GM19455 (cell line): ENCODE measurements at regions not wholly inside any gene's neighbourhood (a gene's known extent, or its start where the extent isn't known, plus 50 kb on each side); places are given as distances from the start of the nearest gene placed in this dataset.

ENCODE experiments used
- ATAC-seq: cut with Tn5 transposase; IDR thresholded peaks from one replicate; pipeline ENCODE4 v1.9.1; 2021; ENCODE audit not compliant: unreplicated experiment

DNA sequence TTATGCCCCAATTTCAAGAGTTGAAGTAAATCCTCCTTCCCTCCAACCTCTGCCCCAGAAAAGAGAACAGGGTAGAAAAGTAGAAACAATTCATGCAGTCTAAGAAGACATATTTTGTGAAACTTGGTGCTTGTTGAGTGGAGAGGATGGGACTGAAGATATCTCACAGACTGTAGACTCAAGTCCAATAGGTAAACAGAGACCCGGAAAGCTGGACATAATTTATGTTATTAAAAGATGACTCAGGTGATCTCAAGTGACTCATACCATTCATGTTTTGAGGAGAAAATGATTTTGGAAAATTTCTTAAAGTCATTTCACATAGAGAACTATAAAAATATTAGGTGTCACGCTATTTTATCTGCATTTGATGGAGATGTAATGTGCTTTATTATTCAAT, 203.1 kb upstream of the SOX9 start:
- ATAC-seq, result no peak

DNA sequence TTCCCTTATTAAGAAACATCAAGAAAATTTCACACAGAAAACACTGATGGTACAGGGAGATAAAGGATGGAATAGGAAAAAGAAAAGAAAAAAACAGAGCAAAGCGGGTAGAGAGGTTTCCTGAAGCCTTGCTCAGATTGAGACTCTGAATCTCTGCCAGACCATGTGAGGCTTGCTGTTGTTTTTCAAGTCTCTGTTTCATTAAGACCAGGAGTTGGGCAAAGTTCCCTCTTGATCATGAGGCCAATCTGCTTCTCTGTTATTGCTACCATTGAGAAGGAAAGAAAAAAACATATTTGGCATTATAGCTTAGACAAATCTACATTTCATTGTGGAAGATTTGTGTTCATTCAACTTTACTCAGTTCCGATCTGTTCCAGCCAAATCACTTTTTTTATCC, 201.6 kb upstream of the SOX9 start:
- no peak for ATAC-seq

DNA sequence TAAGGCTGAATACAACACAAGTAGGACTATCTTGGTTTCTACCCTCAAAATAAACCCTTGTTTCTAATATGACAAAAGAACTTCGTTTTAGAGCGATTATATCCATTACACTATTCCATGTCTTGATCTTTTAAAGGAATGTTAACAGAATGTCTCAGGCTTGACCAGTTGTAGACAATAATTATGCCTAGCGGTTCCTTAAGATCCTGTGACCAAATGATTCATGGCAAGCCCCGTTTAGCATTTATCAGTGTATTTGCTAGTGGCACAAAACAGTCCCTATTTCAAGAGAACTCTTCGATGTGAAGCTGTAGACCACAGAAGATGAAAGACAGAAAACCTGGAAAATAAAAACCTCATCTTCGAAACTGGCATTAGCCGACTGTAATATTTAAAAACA, 200.9 kb upstream of the SOX9 start:
- ATAC-seq, result no peak

DNA sequence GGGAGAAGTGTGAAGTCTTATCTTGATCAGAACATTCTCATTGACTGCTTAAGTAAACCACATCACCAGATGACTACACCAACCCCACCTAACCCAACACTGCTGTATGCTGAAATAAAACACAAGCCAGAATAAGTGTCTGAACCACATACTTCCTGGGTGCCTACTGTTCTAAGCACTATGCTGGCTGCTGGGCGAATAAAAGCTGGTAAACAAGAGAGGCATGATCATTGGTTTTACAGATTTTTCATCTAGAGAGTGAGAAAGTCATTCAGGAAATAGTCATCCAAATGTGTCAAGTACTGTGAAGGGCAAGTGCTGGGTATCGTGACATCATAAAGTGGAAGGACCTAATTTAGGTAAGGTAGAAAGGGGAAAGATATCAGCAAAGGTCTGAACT, 199.0 kb upstream of the SOX9 start:
- ATAC-seq, result no peak

DNA sequence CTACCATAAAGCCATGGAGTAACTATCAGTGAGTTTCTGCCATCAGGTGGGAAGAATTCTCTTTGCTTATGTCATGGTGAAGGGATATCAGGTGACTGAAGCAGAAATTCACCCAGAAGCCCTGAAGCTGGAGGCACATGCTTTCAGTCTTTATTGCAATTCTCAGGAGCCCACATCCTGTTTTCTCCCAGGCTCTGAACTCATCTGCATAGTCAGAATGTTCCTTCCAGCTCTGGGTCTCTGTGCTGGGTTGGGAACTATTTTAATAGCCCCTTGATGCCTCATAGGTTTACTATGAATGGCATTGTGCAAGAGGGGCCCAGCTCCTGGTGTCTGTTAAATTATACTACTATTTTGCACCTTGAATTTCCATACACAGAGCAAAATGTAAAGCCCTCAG, 198.4 kb upstream of the SOX9 start:
- ATAC-seq, result no peak

DNA sequence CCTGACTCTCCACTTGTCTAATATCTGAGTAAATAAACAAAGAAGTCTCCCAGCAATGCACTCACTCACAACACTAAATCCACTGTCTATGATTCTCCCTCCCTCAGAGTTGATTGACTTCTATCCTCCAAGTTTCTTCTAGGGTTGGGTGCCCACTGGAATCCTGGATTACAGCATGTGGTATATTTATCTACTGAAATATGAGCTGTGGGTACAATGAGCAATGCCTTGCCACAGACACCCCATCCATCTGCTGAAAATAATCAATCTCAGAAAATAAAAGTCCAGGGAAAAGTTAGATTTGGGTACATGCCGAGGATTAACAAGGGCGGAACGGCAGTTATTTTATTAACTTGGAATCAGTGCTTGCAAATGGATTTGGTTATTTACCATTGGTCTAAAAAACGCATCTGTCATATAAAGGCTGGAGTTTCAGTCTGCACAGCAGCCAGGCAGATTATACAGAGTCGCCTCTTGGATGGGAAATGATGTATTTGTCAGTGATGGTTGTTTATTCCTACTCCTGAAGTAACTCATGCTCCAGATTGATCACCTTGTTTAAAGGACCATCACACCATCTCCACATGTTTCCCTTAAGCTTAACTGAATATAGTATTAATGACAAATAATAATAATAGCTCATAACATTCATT, 193.9 kb upstream of the SOX9 start:
- ATAC-seq, result no peak

DNA sequence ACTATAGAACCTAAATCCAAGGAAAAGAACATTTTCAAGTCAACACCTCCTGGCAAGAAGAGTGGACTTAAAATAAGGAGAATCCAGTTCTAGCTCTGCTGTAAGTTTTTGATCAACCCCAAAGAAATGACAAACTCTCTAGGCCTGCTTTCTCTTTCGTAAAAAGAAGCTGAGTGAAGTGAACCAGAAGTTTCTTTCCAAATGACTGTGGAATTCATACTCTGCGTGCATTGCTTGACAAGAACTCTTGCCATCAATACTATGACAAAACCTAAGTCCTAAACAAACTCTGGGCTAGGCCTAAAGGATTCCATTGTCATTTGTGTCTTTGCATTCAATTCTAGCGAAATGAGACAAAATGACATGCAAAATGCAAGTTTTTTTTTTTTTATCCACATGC, 187.5 kb upstream of the SOX9 start:
- no peak for ATAC-seq

DNA sequence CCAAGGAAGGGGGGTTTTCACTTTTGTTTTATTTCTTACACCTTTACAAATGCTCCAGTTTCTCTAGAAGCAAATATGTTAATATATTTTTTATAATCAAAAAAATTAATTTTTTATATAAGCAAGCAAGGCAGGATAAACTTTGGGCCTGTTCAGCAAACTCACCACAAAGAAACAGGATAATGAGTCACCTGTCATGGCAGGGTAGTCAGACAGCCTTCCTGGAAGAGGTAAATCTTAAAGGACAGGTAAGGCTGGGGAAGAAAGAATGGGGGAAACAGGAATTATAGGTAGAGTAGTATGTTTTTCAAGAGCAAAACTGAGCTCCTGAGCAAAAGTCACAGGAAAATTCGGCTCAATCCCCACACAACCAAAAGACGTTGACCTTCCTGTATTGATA, 186.3 kb upstream of the SOX9 start:
- ATAC-seq, result no peak

DNA sequence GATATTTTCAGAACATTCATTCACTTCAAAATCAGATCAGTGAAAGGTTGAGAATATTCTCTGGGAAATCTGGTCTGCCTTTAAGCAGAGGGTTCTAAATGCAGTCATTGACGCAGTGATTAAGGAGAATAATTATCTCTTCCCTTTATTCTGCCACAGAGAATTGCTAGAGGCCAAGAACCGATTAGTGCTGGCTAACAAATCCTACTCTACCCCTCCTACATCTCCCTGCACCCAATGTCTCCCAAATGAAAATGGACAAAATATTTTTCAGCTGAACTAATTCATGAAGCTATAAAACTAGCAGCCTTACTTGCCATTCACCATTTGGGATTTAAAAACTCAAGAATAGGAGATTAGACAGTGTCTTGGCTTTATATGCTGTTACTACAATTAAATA, 185.5 kb upstream of the SOX9 start:
- ATAC-seq, result no peak

DNA sequence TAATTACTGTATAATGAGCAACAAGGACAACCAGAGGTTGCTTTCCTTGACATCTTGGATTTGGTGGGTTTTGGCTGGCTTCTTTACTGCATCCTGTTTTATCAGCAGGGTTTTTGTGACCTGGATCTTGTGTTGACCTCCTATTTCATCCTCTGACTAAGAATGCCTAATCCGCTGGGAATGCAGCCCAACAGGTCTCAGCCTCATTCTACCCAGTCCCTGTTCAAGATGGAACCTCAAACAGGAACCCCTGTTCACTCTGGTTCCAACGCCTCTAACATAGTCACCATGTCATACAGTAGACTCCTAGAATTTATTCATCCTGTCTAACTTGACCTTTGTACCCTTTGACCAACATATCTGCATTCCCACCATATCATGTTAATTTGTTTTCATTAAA, 183.8 kb upstream of the SOX9 start:
- no peak for ATAC-seq

DNA sequence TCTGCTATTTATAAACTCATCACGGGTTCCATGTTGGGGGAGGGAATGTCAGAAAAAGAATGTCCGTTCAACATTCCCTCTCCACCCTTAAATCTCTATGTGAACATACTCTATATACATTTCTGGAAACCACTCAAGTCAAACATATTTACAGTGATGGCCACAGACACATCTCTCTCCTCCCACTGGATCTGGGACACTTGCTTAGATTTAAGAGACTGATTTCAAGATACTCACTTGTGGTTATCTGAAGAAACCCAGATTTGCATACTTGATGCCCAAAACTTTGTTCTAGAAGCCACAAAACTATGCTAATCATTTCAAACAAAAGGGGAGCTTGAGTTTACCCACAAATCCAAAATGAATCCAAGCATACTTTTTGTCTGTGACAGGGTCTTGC, 182.9 kb upstream of the SOX9 start:
- no peak for ATAC-seq

DNA sequence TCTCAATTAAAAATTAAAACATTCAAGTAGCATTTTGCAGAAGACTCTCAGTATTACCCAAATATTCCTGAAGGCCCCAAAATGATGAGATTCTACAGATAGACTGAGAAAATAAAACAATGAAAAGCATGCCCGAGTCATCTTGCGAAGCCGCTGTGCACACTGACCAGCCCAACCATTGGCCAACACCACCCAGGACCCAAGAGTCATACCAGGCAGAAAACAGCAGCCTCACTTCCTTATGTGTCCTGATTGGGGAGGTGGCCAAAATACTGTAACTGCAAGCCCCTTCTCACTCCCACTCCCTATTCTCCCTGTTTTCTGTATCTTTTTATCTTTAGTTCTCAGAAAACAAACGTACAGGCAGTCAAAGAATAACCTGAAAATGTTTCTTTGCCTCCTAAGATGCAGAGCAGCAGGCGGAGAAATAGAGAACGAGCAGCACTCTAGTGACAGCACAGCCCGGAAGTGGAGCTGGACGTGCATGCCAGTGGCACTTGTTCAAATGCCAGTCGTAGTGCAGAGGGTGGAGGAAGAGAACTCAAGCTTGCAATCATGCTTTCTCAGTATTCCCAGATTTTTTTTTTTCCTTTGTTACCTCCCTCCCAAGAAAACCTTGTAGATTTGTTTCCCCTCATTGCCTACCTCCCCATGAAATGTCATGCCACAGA, 182.3 kb upstream of the SOX9 start:
- no peak for ATAC-seq

DNA sequence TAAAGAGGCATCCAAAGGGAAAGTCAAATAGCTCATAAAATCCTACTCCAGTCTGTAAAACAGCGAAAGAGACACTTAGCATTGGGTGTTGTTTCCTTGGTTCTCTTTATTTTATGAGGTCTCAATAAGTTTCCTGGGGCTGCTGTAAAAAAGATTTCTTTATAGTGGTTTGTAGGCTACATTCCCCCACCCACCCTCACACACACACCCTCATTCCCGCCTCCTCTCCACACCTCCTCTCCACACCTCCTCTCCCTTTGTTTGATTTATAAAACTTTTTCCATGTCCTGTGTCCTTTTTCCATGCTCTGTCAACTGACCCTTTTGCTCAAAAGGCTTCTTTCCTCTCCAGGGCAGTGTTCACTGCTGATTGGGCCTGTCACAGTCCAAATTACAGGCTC, 178.9 kb upstream of the SOX9 start:
- no peak for ATAC-seq

DNA sequence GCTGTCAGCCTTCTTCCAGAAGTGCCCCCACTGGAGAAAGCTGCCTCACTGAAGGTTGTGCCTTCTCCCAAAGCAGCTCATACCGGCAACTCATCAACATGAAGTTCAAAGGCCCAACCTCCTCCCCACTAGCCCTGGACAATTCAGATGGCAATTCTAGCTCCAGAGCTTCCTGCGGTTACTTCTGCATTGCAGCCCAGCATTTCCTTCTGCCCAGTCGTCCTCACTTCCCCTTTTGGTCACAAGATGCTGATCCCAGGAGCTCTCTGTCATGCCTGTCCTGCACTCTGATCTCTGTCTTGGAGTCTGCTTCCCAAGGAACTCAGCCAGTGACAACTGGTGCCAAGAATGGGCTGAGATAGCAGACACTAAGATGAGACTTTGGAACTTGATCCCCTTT, 178.2 kb upstream of the SOX9 start:
- no peak for ATAC-seq

DNA sequence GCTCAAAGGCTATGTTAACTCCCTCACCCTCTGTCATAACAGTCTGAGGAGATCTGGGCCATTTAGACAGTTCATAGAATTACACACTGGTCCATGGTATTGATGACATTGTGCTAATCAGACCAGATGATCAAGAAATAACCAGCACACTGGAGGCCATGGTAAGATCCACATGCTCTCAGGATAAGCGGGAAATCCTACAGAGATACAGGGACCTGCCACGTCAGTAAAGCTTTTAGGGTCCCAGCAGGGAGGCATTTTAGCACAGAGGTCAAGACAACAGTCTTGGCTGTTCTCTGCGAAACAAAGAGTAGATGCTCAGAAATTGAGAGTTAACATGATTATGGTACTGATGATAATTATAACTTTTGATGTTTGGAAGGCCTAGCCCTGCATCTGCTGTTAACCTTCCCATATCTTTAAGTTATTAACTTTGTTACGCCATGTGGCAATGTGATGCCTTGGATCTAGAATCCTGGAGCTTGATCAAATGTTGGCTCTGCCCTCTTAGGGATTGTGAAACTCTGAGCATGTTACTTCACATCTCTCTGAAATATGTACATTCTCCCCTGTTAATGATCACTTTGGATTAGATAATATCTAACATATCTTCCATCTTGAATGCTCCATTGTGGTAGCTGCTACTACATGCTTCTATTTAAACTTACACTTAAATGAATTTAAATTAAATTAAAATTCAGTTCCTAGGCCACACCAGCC, 172.0 kb upstream of the SOX9 start:
- ATAC-seq, result no peak

DNA sequence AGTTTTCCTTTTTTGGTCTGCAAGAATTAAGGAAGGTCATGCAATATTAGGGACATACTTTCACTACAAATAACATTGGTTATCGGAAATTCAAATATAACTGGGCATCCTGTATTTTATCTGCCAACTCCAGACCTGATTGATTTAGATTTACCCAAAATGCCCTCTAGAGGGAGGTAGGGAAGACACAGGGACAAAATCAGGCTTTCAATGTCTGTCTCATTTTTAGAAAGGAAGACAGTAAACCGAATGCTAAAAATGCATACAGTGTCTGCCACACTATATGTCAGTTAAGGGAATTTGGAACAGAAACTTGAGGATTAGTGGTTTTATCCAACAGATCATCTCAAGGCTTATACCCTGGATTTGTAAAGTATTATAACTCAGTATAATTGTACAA, 161.7 kb upstream of the SOX9 start:
- ATAC-seq, result no peak

DNA sequence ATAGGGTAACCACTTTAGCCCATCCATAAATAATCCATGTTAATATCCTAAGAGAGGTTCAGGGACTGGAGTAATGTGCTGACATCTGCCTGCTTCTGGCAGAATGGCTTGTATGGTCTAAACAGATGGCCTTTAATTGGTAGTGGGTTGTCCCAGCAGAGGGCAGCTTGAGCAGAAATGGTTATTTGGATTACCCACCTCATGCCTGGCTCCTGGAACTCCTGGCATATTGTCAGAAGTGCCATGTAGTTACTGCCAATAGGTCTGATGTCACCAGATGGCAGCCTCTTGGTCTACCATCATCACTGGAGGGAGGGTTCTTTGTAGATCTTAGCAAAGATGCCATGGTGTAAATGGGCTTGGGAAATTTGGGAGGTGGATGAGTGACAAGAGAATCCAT, 157.5 kb upstream of the SOX9 start:
- no peak for ATAC-seq

DNA sequence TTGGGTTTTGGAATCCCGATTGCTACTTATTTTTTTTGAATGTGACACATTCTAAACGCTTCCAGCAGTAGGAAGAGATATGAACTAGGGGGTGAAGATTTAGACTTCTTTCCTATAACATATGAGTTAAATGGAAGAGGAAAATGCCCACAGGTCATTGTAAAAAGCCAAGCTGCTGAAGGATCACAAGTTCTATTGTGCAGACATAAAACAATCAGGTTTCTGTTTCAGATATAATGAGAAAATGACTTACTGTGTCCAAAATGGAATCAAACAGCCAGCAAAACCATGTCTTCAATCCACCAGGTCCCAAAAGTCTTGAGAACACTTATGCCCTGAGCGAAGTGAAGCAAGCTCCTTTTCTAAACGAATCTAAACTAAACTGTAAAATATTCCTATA, 157.0 kb upstream of the SOX9 start:
- no peak for ATAC-seq

DNA sequence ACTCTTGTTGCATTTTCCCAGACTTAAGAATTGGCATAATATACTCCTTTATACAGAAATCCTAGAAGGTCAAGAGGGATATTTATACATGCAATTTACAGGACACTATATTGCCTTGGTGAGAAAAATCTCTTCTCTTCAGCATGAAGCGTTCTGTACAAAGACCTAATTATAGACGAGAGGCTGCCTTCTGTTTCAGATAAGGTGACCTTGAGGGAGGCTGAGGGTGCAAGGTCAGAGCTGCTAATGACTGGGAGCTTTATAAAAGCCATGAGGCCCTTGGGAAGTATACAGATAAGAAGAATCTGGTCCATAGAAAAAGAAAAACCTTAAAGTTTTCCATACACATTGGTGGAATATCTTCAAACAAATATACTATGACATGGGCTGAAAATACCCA, 156.3 kb upstream of the SOX9 start:
- no peak for ATAC-seq

DNA sequence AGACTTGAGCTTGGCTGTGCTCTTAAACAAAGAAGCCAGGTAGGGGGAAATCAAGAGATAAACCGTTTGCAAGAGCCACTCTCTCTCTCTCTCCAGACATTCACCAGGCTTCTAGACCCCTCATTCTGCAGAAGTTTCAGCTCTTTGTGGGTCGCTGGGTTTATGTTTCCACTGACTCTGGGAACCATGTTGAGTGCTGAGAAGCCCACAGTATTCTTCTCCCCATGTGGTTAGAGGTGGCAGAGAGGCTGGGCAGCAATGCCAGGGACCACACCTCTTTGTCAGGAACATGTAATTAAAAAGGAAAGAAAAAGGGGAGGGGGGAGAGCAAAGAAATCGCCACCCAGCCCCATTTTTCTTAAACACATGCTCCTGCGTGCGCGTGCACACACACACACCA, 154.8 kb upstream of the SOX9 start:
- ATAC-seq, result no peak

DNA sequence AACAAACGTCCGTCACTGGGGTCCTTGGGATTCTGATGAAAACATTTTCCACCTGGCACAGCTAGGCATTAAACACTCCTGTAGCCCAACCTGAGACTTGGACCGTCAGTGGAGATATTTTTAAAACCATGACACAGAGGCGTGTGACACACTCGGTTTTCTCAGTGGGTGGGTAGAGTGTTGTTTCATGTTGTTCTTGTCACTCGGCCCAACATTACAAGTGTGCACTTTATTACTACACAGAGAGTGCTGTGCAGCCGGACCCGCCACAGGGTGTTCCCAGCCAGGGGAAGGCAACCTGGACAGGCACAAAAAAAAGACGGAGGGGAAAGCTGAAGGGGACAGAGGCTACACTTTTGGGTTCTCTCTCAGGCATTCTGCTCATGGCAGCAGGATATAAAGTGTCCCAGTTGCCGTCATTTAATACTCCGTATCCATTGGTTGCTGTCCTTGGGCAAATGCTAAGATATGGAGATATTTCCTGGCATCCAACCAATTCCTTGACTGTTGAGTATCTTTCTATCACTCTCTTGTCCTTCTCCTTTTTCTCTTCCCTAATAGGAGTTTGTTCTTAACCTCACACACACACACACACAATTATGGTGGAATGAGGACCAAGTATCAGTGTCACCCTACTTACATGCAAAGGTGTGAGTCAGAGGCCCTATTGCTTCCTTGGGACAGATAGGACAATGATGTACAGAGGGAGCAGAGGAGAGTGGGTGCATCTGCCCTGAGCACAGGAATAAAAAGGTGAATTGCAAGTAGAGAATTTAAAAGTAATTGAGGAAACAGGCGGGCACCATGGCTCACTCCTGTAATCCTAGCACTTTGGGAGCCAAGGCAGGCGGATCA, 154.1 kb upstream of the SOX9 start:
- no peak for ATAC-seq

DNA sequence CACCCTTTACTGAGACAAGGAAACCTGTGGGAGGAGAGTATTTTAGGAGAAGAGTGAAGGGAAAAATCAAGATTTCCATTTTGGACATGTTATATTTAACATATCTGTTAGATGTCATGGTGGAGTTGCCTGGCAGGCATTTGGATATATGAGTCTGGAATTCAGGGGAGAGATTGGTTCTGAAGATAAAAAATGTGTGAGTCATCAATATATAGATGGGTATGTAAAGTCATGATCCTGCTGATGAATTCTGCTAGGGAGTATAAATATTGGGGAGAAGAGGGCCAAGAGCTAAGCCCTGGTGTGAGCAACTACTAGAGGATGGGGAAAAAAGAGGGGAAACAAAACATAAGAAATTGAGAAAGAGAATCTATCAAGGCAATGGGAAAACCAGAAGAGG, 151.3 kb upstream of the SOX9 start:
- ATAC-seq, result no peak
